Neural cell (in vitro differentiated cells): ENCODE measurements at regions not wholly inside any gene's neighbourhood (a gene's known extent, or its start where the extent isn't known, plus 50 kb on each side); places are given as distances from the start of the nearest gene placed in this dataset.
"Not testable (repeated sequence)": the region's sequence is repeated elsewhere in the genome, so short reads cannot be mapped to it uniquely, and the experiment has no call there.

Experiments
- H2AFZ ChIP-seq: fragments of 200-600, 300-800 bp; sonication (generic), shearing (Covaris generic); 2 replicates; pipeline ENCODE4 v1.6.0; 2014; ENCODE audit warnings: low read depth, mild to moderate bottlenecking, antibody characterized with exemption, low read length, moderate library complexity
- H3F3A ChIP-seq: fragments of 200-600 bp; shearing (Covaris generic); 2 replicates; pipeline ENCODE4 v1.6.1; 2016; ENCODE audit warnings: mild to moderate bottlenecking, moderate library complexity, mixed read lengths, antibody characterized with exemption, low read length; ENCODE audit not compliant: insufficient read depth, poor library complexity, severe bottlenecking
- H3K27ac ChIP-seq: fragments of 200-600, 300-800 bp; sonication (generic), shearing (Covaris generic); 2 replicates; pipeline ENCODE4 v1.5.1; 2014; ENCODE audit warnings: mild to moderate bottlenecking, low read length, moderate library complexity
- H3K27me3 ChIP-seq: fragments of 300-800, 200-600 bp; sonication (generic), shearing (Covaris generic); 2 replicates; pipeline ENCODE4 v1.6.0; 2014; ENCODE audit warnings: mild to moderate bottlenecking, low read depth, low read length, moderate library complexity; ENCODE audit not compliant: insufficient read depth
- H3K36me3 ChIP-seq: fragments of 300-800, 200-600 bp; sonication (generic), shearing (Covaris generic); 2 replicates; pipeline ENCODE4 v1.5.1; 2014; ENCODE audit warnings: mild to moderate bottlenecking, antibody characterized with exemption, low read length, moderate library complexity; ENCODE audit not compliant: insufficient read depth
- H3K4me2 ChIP-seq: fragments of 300-800, 200-600 bp; sonication (generic), shearing (Covaris generic); 2 replicates; pipeline ENCODE4 v1.6.0; 2014; ENCODE audit warnings: mild to moderate bottlenecking, low read length
- H3K4me3 ChIP-seq: fragments of 300-800, 200-600 bp; sonication (generic), shearing (Covaris generic); 2 replicates; pipeline ENCODE4 v1.5.1; 2014; ENCODE audit warnings: mild to moderate bottlenecking, low read length, moderate library complexity
- H3K79me2 ChIP-seq: fragments of 200-600 bp; shearing (Covaris generic); replicated peaks from 2 replicates; pipeline ENCODE4 v1.6.0; 2014; ENCODE audit warnings: mild to moderate bottlenecking, low read length, moderate library complexity; ENCODE audit not compliant: insufficient read depth
- H3K9ac ChIP-seq: fragments of 300-800, 200-600 bp; sonication (generic), shearing (Covaris generic); 2 replicates; pipeline ENCODE4 v1.6.1; 2016; ENCODE audit warnings: mild to moderate bottlenecking, low read length, mixed read lengths
- H3K9me2 ChIP-seq: fragments of 200-600 bp; shearing (Covaris generic); 2 replicates; pipeline ENCODE4 v1.6.1; 2016; ENCODE audit warnings: mild to moderate bottlenecking, low read length, mixed read lengths; ENCODE audit not compliant: insufficient read depth
- H3K9me3 ChIP-seq: fragments of 200-600, 300-800 bp; sonication (generic), shearing (Covaris generic); 2 replicates; pipeline ENCODE4 v1.6.1; 2016; ENCODE audit warnings: mild to moderate bottlenecking, mixed run types, low read length, moderate library complexity, mixed read lengths
- H4K20me1 ChIP-seq: fragments of 200-600 bp; shearing (Covaris generic); 2 replicates; pipeline ENCODE4 v1.6.1; 2016; ENCODE audit warnings: mild to moderate bottlenecking, mixed run types; ENCODE audit not compliant: insufficient read depth
- EP300 ChIP-seq: fragments of 450-650 bp; conservative IDR thresholded peaks from 2 replicates; pipeline ENCODE4 v1.6.1; 2014; ENCODE audit warnings: antibody characterized with exemption, mild to moderate bottlenecking, moderate library complexity; ENCODE audit not compliant: poor library complexity, severe bottlenecking
- EZH2 ChIP-seq: fragments of 200-600, 300-800 bp; shearing (Covaris generic), sonication (generic); IDR thresholded peaks from 2 replicates; pipeline ENCODE4 v1.6.1; 2014; ENCODE audit warnings: antibody characterized with exemption, low read length, borderline replicate concordance, mild to moderate bottlenecking; ENCODE audit not compliant: insufficient read depth, poor library complexity, severe bottlenecking
- MXI1 ChIP-seq: fragments of 450-650 bp; conservative IDR thresholded peaks from 2 replicates; pipeline ENCODE4 v1.6.1; 2014; ENCODE audit warnings: antibody characterized with exemption, mild to moderate bottlenecking; ENCODE audit not compliant: poor library complexity, severe bottlenecking
- POLR2AphosphoS5 ChIP-seq: IDR thresholded peaks from 2 replicates; pipeline ENCODE4 v1.6.1; 2012
- RAD21 ChIP-seq: fragments of 450-650 bp; conservative IDR thresholded peaks from 2 replicates; pipeline ENCODE4 v1.6.1; 2014; ENCODE audit warnings: antibody characterized with exemption, mild to moderate bottlenecking, moderate library complexity
- SMC3 ChIP-seq: fragments of 450-650 bp; conservative IDR thresholded peaks from 2 replicates; pipeline ENCODE4 v1.6.1; 2014; ENCODE audit warnings: antibody characterized with exemption, mild to moderate bottlenecking, moderate library complexity; ENCODE audit not compliant: poor library complexity
- TAF1 ChIP-seq: IDR thresholded peaks from 2 replicates; pipeline ENCODE4 v1.6.1; 2012; ENCODE audit warnings: low read depth
- TF ChIP-seq, protein P1 (sequence below): IDR thresholded peaks from 2 replicates; pipeline ENCODE4 v1.6.1; 2012; ENCODE audit warnings: borderline replicate concordance
- TF ChIP-seq, protein P2 (sequence below): fragments of 450-650 bp; IDR thresholded peaks from 2 replicates; pipeline ENCODE4 v1.5.1; 2014; ENCODE audit warnings: antibody characterized with exemption, mild to moderate bottlenecking, moderate library complexity; ENCODE audit not compliant: poor library complexity, severe bottlenecking

DNA sequence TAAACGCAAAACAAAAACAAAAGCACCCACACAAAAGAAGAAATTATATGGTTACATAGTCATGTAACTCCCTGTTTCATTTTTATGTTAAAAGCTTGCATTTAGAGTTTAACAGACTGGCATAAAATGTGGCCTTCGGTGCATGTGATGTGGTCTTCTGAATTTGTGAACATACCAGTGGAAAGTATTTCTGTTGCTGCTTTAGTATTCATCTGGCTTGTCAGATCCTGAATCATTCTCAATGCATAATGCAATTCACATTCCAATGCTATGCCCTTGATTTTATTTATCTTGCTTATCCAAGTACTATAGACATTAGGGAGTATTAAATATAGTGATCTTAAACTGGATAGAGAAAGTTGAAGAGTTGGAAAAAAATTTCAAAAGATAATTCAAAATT is 740.2 kb upstream of the ZNF608 start:
- no peaks in the 10 kb centered on the region for H3K9me3 ChIP-seq
- no peaks in the 10 kb centered on the region for H4K20me1 ChIP-seq
- no peaks in the 10 kb centered on the region for H3K27me3 ChIP-seq
- H3K27ac ChIP-seq: no peak overlapping the region
- no peaks in the 10 kb centered on the region for H3K79me2 ChIP-seq
- no peaks in the 10 kb centered on the region for H3K36me3 ChIP-seq
- no peak overlapping the region for H3K9ac ChIP-seq
- TF ChIP-seq MXI1 (no peak), EP300 (no peak), RAD21 (no peak), EZH2 (no peak), SMC3 (no peak), TAF1 (no peak), POLR2AphosphoS5 (no peak)
- TF ChIP-seq, protein P1, sequence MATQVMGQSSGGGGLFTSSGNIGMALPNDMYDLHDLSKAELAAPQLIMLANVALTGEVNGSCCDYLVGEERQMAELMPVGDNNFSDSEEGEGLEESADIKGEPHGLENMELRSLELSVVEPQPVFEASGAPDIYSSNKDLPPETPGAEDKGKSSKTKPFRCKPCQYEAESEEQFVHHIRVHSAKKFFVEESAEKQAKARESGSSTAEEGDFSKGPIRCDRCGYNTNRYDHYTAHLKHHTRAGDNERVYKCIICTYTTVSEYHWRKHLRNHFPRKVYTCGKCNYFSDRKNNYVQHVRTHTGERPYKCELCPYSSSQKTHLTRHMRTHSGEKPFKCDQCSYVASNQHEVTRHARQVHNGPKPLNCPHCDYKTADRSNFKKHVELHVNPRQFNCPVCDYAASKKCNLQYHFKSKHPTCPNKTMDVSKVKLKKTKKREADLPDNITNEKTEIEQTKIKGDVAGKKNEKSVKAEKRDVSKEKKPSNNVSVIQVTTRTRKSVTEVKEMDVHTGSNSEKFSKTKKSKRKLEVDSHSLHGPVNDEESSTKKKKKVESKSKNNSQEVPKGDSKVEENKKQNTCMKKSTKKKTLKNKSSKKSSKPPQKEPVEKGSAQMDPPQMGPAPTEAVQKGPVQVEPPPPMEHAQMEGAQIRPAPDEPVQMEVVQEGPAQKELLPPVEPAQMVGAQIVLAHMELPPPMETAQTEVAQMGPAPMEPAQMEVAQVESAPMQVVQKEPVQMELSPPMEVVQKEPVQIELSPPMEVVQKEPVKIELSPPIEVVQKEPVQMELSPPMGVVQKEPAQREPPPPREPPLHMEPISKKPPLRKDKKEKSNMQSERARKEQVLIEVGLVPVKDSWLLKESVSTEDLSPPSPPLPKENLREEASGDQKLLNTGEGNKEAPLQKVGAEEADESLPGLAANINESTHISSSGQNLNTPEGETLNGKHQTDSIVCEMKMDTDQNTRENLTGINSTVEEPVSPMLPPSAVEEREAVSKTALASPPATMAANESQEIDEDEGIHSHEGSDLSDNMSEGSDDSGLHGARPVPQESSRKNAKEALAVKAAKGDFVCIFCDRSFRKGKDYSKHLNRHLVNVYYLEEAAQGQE: no peak
- TF ChIP-seq, protein P2, sequence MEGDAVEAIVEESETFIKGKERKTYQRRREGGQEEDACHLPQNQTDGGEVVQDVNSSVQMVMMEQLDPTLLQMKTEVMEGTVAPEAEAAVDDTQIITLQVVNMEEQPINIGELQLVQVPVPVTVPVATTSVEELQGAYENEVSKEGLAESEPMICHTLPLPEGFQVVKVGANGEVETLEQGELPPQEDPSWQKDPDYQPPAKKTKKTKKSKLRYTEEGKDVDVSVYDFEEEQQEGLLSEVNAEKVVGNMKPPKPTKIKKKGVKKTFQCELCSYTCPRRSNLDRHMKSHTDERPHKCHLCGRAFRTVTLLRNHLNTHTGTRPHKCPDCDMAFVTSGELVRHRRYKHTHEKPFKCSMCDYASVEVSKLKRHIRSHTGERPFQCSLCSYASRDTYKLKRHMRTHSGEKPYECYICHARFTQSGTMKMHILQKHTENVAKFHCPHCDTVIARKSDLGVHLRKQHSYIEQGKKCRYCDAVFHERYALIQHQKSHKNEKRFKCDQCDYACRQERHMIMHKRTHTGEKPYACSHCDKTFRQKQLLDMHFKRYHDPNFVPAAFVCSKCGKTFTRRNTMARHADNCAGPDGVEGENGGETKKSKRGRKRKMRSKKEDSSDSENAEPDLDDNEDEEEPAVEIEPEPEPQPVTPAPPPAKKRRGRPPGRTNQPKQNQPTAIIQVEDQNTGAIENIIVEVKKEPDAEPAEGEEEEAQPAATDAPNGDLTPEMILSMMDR: no peak
- no peak overlapping the region for H3K4me3 ChIP-seq
- no peak overlapping the region for H2AFZ ChIP-seq
- no peaks in the 10 kb centered on the region for H3K9me2 ChIP-seq
- no peaks in the 10 kb centered on the region for H3F3A ChIP-seq
- H3K4me2 ChIP-seq: no peak overlapping the region

DNA sequence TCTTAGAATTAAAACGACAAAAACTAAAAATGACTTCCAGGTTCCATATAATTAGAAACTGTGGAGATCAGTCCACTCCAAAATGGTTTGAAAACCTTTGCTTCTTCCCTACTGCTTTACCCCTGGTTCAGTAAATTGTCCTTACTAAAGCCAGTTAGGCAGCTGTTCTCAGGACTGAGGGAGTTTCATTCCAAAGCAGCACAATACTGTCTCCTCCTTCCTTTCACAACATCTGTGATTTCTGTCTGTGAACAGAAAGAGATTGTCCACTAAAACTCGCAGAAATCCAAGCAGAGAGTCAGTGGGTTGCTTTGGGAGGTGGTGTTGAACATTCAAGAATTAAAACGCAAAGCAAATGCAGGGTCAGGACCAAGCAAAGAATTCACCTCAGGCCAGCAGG is 740.8 kb upstream of the ZNF608 start:
- Histone ChIP-seq H3F3A (no peaks in the 10 kb centered on the region), H3K9me2 (no peaks in the 10 kb centered on the region), H4K20me1 (no peaks in the 10 kb centered on the region), H3K27me3 (no peaks in the 10 kb centered on the region), H2AFZ (no peak overlapping the region), H3K9me3 (no peaks in the 10 kb centered on the region), H3K27ac (no peak overlapping the region), H3K79me2 (no peaks in the 10 kb centered on the region), H3K4me3 (no peak overlapping the region), H3K4me2 (no peak overlapping the region), H3K9ac (no peak overlapping the region), H3K36me3 (no peaks in the 10 kb centered on the region)
- no peak for TF ChIP-seq EZH2
- no peak for TF ChIP-seq EP300

DNA sequence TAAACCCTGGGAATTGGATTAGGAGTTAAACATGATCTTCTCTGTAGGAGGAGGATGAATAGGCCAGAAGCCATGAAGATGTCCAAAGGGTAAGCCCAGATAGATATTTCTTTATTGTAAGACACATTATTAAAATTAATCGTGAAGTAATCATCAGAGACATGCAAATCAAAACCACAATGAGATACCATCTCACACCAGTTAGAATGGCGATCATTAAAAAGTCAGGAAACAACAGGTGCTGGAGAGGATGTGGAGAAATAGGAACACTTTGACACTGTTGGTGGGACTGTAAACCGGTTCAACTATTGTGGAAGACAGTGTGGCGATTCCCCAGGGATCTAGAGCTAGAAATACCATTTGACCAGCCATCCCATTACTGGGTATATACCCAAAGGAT is 741.2 kb upstream of the ZNF608 start:
- H3K9me2 ChIP-seq, H2AFZ ChIP-seq, H3K27me3 ChIP-seq, H3F3A ChIP-seq, H3K36me3 ChIP-seq, H3K4me2 ChIP-seq, H3K27ac ChIP-seq, H4K20me1 ChIP-seq, H3K9ac ChIP-seq, H3K79me2 ChIP-seq, H3K4me3 ChIP-seq, H3K9me3 ChIP-seq: not testable (repeated sequence)
